Suprapubic skin (tissue), 3 donors: ENCODE measurements at regions not wholly inside any gene's neighbourhood (a gene's known extent, or its start where the extent isn't known, plus 50 kb on each side); places are given as distances from the start of the nearest gene placed in this dataset.

Source experiments
- CTCF ChIP-seq, 2 donors: fragments of 200-600 bp in 1 of 2; fragments of 450-650 bp in 1 of 2; sonication (generic) in 1 of 2; IDR thresholded peaks; one replicate each; pipeline ENCODE4 v1.5.1; 2016 to 2019; ENCODE audit warnings: antibody characterized with exemption in 2 of 2, mild to moderate bottlenecking in 1 of 2, moderate library complexity in 1 of 2
- EP300 ChIP-seq: sonication (generic); formaldehyde crosslinking; IDR thresholded peaks from one replicate; pipeline ENCODE4 v1.6.1; 2017; ENCODE audit warnings: antibody characterized with exemption

- no peak for TF ChIP-seq CTCF (IDR thresholded peaks at IDR 0.05)
- no peak for TF ChIP-seq EP300
Measured at GRCh38 chr11:69930081-69931059, 111.2 kb upstream of the FGF3 start.
